ENCODE measurements at regions not wholly inside any gene's neighbourhood (a gene's known extent, or its start where the extent isn't known, plus 50 kb on each side); places are given as distances from the start of the nearest gene placed in this dataset.

- TF ChIP-seq CTCF (IDR thresholded peaks at IDR 0.05; ENCODE audit: low read depth, low read length, poor library complexity, severe bottlenecking) = no peak
- no peak for TF ChIP-seq EZH2phosphoT487 (IDR thresholded peaks at IDR 0.05; ENCODE audit: borderline replicate concordance, low read length)
These were observed 191.1 kb downstream of the TMX1 start for GRCh38 chr14:51431033-51431709.

Measured in DOHH2 (cell line).